COLO668 (cell line): ENCODE measurements at regions not wholly inside any gene's neighbourhood (a gene's known extent, or its start where the extent isn't known, plus 50 kb on each side); places are given as distances from the start of the nearest gene placed in this dataset.
"Not testable (repeated sequence)": the region's sequence is repeated elsewhere in the genome, so short reads cannot be mapped to it uniquely, and the experiment has no call there.

ENCODE experiments used
- DNase-seq: peaks from one replicate; lab custom pipeline; 2025; ENCODE audit not compliant: unreplicated experiment; lab: John Stamatoyannopoulos, UW

- no peak for DNase-seq
Observed at GRCh38 chr2:58769864-58770234, 528.7 kb upstream of the FANCL start.

GRCh38 chr2:58769111-58769863 lies 528.2 kb upstream of the FANCL start:
- DNase-seq: no peak

- no peak for DNase-seq
Observed at GRCh38 chr2:58768715-58769080, 527.6 kb upstream of the FANCL start.

GRCh38 chr2:58767828-58768714 lies 526.9 kb upstream of the FANCL start:
- DNase-seq: no peak

GRCh38 chr2:58764338-58765104 lies 523.4 kb upstream of the FANCL start:
- DNase-seq: no peak

- peak; percentile 70 for DNase-seq
Observed at GRCh38 chr2:58762176-58762781, 521.2 kb upstream of the FANCL start.

GRCh38 chr2:58757971-58758370 lies 516.8 kb upstream of the FANCL start:
- no peak for DNase-seq

- no peak for DNase-seq
Observed at GRCh38 chr2:58756336-58756735, 515.2 kb upstream of the FANCL start.

- not testable (repeated sequence) for DNase-seq
Observed at GRCh38 chr2:58752507-58752906, 511.4 kb upstream of the FANCL start.

- DNase-seq: not testable (repeated sequence)
Observed at GRCh38 chr2:58751676-58752075, 510.6 kb upstream of the FANCL start.

- no peak for DNase-seq
Observed at GRCh38 chr2:58749041-58749440, 507.9 kb upstream of the FANCL start.

- not testable (repeated sequence) for DNase-seq
Observed at GRCh38 chr2:58745334-58745733, 504.2 kb upstream of the FANCL start.

- DNase-seq: no peak
Observed at GRCh38 chr2:58740426-58740825, 499.3 kb upstream of the FANCL start.

- DNase-seq: no peak
Observed at GRCh38 chr2:58739033-58739432, 497.9 kb upstream of the FANCL start.

- no peak for DNase-seq
Observed at GRCh38 chr2:58734365-58734764, 493.2 kb upstream of the FANCL start.

- DNase-seq: no peak
Observed at GRCh38 chr2:58732999-58733398, 491.9 kb upstream of the FANCL start.

- DNase-seq: no peak
Observed at GRCh38 chr2:58731488-58731869, 490.4 kb upstream of the FANCL start.

GRCh38 chr2:58730764-58731487 lies 489.8 kb upstream of the FANCL start:
- DNase-seq: no peak

GRCh38 chr2:58727981-58728656 lies 487.0 kb upstream of the FANCL start:
- no peak for DNase-seq
